CD4-positive, alpha-beta T cell treated with Interleukin-4 for 4 hours (primary cell): ENCODE measurements at regions not wholly inside any gene's neighbourhood (a gene's known extent, or its start where the extent isn't known, plus 50 kb on each side); places are given as distances from the start of the nearest gene placed in this dataset.

Experiments
- DNase-seq: peaks from one replicate; pipeline ENCODE4 v3.0.0-alpha.2; 2020

- no peak for DNase-seq
Measured at GRCh38 chr20:6533761-6534479, 233.6 kb upstream of the BMP2 start.

- DNase-seq = no peak
Measured at GRCh38 chr20:6533351-6533750, 234.1 kb upstream of the BMP2 start.

GRCh38 chr20:6530779-6531315 is 236.6 kb upstream of the BMP2 start:
- no peak for DNase-seq

DNA sequence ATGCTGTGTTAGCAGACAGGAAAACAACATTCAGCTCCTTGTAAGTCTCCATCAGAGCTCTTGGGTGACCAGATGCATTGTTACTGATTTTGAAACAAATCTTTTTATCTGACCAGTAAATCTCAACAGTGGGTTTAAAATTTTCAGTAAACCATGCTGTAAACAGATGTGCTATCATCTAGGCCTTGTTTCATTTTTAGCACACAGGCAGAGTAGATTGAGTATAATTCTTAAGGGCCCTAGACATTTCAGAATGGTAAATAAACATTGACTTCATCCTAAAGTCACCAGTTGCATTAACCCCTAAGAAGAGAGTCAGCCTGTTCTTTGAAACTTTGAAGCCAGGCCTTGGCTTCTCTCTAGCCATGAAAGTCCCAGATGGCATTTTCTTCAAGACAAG is 237.2 kb upstream of the BMP2 start:
- no peak for DNase-seq

GRCh38 chr20:6525447-6526303 is 241.8 kb upstream of the BMP2 start:
- no peak for DNase-seq

DNA sequence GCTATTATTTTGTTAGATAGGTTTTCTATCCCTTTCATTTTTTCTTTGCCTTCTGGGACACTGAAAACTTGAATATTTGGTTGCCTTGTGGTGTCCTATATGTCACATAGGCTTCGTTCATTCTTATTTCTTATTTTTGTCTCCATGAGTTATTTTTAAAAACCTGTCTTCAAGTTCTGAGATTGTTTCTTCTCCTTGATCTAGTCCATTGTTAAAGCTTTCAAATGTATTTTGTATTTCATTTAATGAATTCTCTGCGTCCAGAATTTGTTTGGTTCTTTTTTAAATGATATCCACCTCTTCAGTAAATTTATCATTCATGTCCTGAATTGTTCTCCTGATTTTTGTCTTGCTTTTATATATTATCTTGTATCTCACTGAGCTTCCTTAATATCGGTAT is 243.2 kb upstream of the BMP2 start:
- no peak for DNase-seq

- DNase-seq = no peak
Measured at GRCh38 chr20:6519556-6519955, 247.9 kb upstream of the BMP2 start.

DNA sequence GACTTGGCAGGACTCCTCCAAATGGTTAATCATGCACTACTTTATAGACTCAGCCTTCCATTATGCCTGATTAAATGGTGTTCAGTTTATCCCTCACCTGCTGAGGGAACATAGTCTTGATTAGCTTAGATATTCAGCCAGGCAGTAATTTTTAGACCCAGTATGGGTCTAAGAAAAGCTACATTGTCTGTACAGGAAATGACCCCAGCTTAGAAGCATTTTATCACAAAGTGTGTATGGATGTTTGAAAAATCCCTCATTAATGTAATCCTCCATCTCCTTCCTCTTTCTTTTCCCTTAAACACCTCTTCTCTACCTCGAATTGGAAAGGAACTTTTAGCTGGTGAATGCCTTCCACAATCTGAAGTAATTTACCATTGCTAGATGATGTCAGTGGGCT is 252.2 kb upstream of the BMP2 start:
- DNase-seq = no peak

GRCh38 chr20:6513599-6513998 is 253.9 kb upstream of the BMP2 start:
- DNase-seq = no peak

GRCh38 chr20:6509374-6509773 is 258.1 kb upstream of the BMP2 start:
- no peak for DNase-seq

DNA sequence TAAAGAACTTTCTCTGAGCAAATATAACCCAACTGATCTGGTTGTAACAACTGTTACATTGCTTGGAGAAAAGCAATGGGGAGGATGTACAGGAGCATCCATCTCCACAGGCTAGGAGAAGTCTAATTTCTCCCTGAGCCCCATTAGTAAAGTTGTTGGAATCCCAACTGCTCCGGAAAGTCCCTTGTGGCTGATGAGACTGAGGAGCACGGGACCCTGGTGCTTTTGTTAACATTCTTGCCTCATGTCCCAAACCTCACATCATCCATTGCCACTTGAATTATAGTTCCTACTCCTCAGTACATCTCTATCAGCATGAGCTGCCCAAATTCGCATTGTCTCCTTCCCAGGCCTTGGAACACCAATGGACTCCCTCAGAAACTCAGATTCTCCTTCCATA is 260.6 kb upstream of the BMP2 start:
- no peak for DNase-seq

DNA sequence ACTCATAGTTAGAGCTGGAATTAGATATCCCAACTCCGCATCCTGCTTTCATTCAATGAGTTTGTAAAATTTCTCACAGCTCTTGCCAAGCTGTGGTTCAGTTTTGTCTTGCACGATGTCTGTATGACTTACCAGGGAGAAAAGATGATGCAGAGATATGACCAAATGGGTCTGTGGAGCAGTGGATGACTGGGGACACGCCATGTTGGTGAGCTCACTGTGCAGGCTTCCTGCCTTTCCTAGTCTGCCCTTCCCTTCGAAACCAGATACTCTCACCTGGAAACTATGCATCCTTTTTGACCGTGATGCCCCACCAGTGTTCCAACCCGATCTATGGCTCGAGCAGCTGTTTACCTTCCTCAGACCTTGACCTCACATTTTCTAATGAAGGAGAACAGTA is 262.7 kb upstream of the BMP2 start:
- no peak for DNase-seq

GRCh38 chr20:6504179-6504578 is 263.3 kb upstream of the BMP2 start:
- no peak for DNase-seq

DNA sequence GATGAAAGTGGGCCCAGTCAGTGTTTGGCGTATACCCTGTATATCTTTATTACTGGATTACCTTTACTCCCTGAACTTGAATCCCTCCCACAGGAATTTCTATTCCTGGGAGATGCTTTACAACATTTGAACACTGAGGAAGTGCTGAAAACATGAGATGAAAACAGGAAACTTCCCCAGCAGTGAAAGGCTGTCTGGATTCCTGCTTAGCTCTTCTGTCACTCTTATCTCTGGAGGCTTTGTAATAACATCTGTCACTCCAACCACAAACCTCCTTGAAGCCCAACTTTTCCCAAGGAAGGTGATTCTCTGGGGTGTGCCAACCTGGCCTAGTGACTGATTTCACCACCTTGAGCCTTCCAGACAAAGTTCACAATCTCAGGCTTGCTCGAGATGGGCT is 264.5 kb upstream of the BMP2 start:
- DNase-seq = no peak

GRCh38 chr20:6502219-6502618 is 265.3 kb upstream of the BMP2 start:
- DNase-seq = no peak

DNA sequence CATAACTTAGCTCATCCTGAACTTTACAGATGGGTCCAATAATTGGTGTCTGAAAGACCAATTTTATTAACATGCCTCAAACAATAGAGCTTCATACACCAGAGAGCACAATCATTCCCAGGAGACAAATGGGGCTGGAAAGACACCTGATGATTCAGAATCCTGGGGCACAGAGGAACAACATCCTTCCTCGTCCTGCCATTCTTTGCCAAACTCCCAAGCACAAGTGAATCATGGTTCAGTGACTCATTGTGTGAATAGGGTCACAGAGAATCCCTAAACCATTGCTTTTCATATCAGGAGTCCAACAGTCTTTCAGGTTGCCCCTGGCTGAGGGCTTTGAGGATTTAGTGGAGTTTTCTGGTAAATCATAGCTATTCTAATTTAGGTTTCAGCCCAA is 266.4 kb upstream of the BMP2 start:
- DNase-seq = no peak

- DNase-seq = no peak
Measured at GRCh38 chr20:6499566-6499965, 267.9 kb upstream of the BMP2 start.

DNA sequence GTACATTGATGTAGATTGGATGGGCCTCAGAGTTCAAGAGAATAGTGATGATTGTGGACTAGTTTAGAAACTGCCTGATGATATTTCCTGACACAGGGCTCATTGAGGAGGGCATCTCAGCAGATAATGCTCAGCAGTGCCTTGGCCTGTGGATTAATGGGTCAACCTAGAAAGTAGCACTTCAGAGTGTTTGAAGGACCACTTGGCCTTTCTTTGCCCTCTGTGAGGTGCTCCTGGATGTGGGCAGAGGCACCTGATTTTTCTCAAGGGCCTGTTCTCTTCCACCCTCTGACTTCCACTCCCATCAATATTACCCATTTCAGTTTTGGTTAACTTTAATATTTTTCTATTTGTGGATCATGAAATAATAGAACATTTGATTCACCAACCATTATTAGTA is 270.6 kb upstream of the BMP2 start:
- DNase-seq = no peak

- DNase-seq = no peak
Measured at GRCh38 chr20:6495907-6496306, 271.6 kb upstream of the BMP2 start.

GRCh38 chr20:6492271-6493055 is 275.0 kb upstream of the BMP2 start:
- no peak for DNase-seq

- no peak for DNase-seq
Measured at GRCh38 chr20:6490849-6491248, 276.6 kb upstream of the BMP2 start.

- no peak for DNase-seq
Measured at GRCh38 chr20:6489361-6490171, 277.9 kb upstream of the BMP2 start.

DNA sequence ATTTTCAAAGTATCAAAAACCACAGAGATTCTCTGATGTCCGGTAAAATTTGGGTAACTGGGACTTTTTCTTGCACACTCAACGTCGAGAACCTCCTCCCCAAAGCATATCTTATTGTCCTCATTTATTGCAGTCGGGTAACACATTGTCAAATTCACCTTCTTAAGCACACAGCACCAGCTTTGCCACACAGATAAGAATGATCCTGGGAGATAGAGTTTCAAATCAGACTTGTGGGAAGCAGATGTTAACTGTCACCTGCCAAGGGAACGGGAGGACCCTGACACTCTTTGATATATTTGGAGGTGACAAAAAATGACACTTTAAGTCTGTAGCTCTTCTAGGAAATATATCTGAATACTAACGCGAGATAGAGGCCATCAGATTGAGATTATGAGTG is 282.1 kb upstream of the BMP2 start:
- DNase-seq = no peak
